GM13977 (cell line): ENCODE measurements at regions not wholly inside any gene's neighbourhood (a gene's known extent, or its start where the extent isn't known, plus 50 kb on each side); places are given as distances from the start of the nearest gene placed in this dataset.

Source experiments
- DNase-seq: peaks from one replicate; pipeline ENCODE4 v3.0.0; 2012; ENCODE audit warnings: low spot score
- CTCF ChIP-seq: IDR thresholded peaks from 2 replicates; pipeline ENCODE4 v1.5.1; 2012; ENCODE audit warnings: mild to moderate bottlenecking, control low read depth; ENCODE audit not compliant: insufficient read depth; ENCODE audit errors: extremely low read depth, missing control alignments
- in situ Hi-C: fragments of 300-500 bp; cut with MboI; formaldehyde crosslinking; loops from one replicate; pipeline ENCODE4 v1.12.0; 2022; ENCODE audit warnings: low sequenced_read_pairs, low pct_unique_long_range_greater_than_20kb, mixed read lengths, inconsistent platforms; ENCODE audit not compliant: unreplicated experiment

DNA sequence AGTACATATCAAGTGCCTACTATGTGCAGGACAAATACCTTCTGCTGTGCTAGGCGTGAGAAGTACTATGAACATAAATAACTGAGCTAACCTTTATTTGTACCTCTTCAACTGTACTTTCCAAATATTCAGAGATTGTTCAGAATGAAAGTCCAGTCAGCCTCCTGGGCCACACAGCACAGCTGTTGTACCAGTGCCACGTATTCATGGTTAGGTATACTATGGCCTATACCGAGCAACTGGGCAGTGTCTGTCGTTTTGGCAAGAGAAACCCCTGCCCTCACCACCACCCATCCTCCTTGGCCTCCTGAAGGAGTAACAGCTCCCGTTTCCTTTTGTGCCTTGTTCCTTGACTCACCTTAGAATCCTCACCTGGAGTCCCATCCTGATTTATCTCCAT lies 53.0 kb downstream of the RASSF10 start:
- DNase-seq, result no peak
- in situ Hi-C loops, result no loop called here

DNA sequence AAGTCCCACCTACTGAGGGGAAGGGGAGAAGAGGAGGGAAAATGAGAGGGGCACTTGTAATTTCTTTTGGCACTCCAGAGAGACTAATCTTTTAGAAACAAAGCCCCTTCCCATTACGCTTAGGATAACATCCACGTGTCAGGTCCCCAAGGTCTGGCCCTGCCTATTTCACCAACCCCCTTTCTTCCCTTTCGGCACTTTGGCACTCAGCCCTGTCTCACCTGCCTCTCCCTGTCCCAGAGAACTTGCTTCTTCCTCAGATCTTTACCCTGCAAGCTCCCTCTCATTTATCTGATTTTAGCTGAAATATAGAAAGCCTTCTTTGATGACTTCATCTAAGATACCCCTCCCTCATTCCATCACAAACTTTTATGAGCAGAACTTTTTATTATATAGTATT lies 55.5 kb downstream of the RASSF10 start:
- TF ChIP-seq CTCF, result no peak
- in situ Hi-C loops, result no loop called here
- no peak for DNase-seq

More for the DNA sequence above, 53.0 kb downstream of the RASSF10 start:
- TF ChIP-seq CTCF, result no peak

DNA sequence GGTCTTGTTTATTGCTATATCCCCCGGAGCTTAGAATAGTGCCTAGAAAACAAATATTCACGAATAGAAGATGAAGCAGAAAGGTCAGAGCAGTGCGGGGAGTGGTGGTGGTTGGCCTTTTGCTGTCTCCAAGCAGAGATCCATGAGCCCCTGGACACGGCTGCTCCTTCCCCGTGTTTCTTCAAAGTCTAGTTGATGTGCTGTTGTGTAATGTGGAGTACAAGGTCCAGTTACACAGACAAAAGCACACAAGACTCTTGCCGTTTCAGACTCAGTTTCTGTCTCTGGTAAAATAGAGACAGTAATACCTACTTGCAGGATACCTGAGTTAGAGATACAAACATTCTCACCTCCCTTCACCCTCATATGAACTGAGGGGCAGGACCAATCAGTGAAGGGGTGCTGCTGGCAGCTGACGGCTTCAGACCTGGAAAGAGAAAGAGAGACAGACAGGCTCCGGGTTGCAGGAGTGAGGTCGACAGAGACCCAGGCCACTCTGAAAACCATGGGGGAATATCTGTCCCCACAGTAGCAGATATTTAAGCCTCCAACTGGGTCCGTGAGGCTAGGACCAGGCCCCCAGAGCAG lies 56.2 kb downstream of the RASSF10 start:
- no peak for DNase-seq
- TF ChIP-seq CTCF, result no peak
- in situ Hi-C loops, result no loop called here

DNA sequence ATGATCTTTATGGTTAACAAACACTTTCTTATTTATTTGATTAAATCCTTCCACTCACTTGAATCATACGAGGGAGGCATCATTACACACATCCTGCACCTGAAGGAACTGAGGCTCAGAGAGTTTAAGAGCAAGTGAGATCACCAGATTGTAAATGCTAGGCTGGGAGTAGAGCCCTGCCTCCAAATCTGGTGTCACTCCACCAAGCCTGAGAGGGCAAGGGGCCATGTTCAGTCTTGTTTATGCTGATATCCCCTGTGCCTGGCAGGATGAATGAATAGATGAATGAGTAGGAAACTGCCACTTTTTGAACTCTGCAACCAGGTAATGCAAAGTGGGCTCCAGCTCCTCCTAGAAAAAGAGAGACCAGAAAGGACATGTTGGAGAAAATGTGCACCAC lies 59.1 kb downstream of the RASSF10 start:
- no peak for DNase-seq
- TF ChIP-seq CTCF, result no peak
- in situ Hi-C loops, result no loop called here

- no peak for TF ChIP-seq CTCF
- in situ Hi-C loops, result no loop called here
- DNase-seq, result no peak
These were observed 64.2 kb downstream of the RASSF10 start for GRCh38 chr11:13073119-13073981.

DNA sequence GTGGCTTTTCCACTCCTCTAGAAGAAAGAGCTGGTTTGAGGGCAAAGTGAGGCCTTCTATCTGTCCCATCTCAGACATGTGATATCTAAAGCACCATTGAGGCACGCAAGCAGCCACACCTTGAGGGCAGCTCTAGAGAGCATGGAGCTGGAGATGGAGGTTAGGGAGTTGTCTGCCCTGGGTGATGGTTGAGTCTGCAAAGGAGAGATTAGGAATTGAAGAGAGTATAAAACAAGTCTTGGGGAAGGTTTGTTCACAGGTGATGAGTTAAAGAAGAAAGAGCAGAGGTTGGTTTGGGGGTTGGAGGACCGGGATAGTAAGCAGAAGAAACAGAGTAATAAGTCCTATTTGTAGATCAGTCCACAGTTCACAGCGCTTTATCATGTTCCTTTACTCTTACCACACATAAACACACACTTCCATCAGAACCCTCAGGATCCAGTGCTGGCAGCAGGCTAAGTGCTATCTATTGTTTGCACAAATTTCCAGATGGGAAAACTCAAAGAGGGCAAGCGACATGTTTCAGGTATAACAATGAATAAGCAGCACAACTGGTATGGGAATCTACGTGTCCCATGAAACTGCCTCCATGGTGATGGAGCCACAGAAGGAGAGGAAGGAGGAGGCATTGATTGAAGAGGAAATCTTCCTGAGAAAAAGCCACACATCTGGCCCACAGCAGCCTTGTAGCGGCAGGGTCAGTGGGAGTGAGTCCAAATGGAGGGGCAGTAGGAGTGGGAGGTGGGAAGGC lies 65.8 kb downstream of the RASSF10 start:
- in situ Hi-C loops, result no loop called here
- DNase-seq, result no peak
- TF ChIP-seq CTCF, result no peak
